ENCODE measurements at regions not wholly inside any gene's neighbourhood (a gene's known extent, or its start where the extent isn't known, plus 50 kb on each side); places are given as distances from the start of the nearest gene placed in this dataset.

GRCh38 chr10:6343305-6344010, 140.7 kb downstream of the PFKFB3 start:
- DNase-seq, result no peak

GRCh38 chr10:6345404-6345803, 142.7 kb downstream of the PFKFB3 start:
- DNase-seq, result no peak

- DNase-seq, result no peak
These were observed 143.9 kb downstream of the PFKFB3 start for GRCh38 chr10:6346631-6347030.

- DNase-seq, result peak; percentile 56
These were observed 144.7 kb downstream of the PFKFB3 start for GRCh38 chr10:6347391-6347951.

GRCh38 chr10:6348096-6348874, 145.6 kb downstream of the PFKFB3 start:
- peak; percentile 75 for DNase-seq

- DNase-seq, result no peak
These were observed 147.3 kb downstream of the PFKFB3 start for GRCh38 chr10:6349846-6350535.

GRCh38 chr10:6350609-6351008, 147.9 kb downstream of the PFKFB3 start:
- DNase-seq, result no peak

- no peak for DNase-seq
These were observed 148.8 kb downstream of the PFKFB3 start for GRCh38 chr10:6351495-6351894.

- DNase-seq, result no peak
These were observed 150.8 kb downstream of the PFKFB3 start for GRCh38 chr10:6353526-6353925.

- DNase-seq, result no peak
These were observed 151.5 kb downstream of the PFKFB3 start for GRCh38 chr10:6354168-6354772.

GRCh38 chr10:6356280-6356793, 153.6 kb downstream of the PFKFB3 start:
- no peak for DNase-seq

- DNase-seq, result no peak
These were observed 159.1 kb downstream of the PFKFB3 start for GRCh38 chr10:6361869-6362268.

- no peak for DNase-seq
These were observed 160.1 kb downstream of the PFKFB3 start for GRCh38 chr10:6362879-6363278.

GRCh38 chr10:6363511-6363910, 160.8 kb downstream of the PFKFB3 start:
- no peak for DNase-seq

GRCh38 chr10:6364283-6364682, 161.6 kb downstream of the PFKFB3 start:
- DNase-seq, result no peak

GRCh38 chr10:6364893-6365292, 162.2 kb downstream of the PFKFB3 start:
- DNase-seq, result no peak

- no peak for DNase-seq
These were observed 162.7 kb downstream of the PFKFB3 start for GRCh38 chr10:6365384-6365783.

Measured in activated CD4-positive, CD25-positive, alpha-beta regulatory T cell treated with anti-CD3 and anti-CD28 coated beads, Interleukin-2, amount 50 U/mL, for 72 hours (primary cell).